GM06990 (cell line): ENCODE measurements at regions not wholly inside any gene's neighbourhood (a gene's known extent, or its start where the extent isn't known, plus 50 kb on each side); places are given as distances from the start of the nearest gene placed in this dataset.

Experiments
- DNase-seq: peaks from one replicate; pipeline ENCODE4 v3.0.0-alpha.2; 2011; ENCODE audit not compliant: insufficient read length; ENCODE audit errors: extremely low read depth
- H3K27me3 ChIP-seq: replicated peaks from 2 replicates; pipeline ENCODE4 v1.6.0; 2011; ENCODE audit warnings: low read length; ENCODE audit not compliant: control insufficient read depth, insufficient read depth
- H3K36me3 ChIP-seq: 2 replicates; pipeline ENCODE4 v1.5.1; 2011; ENCODE audit warnings: low read length; ENCODE audit not compliant: control insufficient read depth, insufficient read depth
- H3K4me3 ChIP-seq: replicated peaks from 2 replicates; pipeline ENCODE4 v1.5.1; 2011; ENCODE audit warnings: low read depth, mild to moderate bottlenecking, control low read depth, low read length
- CTCF ChIP-seq: IDR thresholded peaks from 2 replicates; pipeline ENCODE4 v1.5.1; 2011; ENCODE audit warnings: low read length, control low read depth, mild to moderate bottlenecking, inconsistent platforms; ENCODE audit not compliant: insufficient read depth, poor library complexity, severe bottlenecking

- DNase-seq = no peak
- Histone ChIP-seq H3K36me3 (no peaks in the 10 kb centered on the region), H3K27me3 (no peaks in the 10 kb centered on the region), H3K4me3 (no peak overlapping the region)
- no peak for TF ChIP-seq CTCF
These were observed 64.7 kb upstream of the HIVEP3 start for GRCh38 chr1:41983451-41983850.

GRCh38 chr1:41981796-41982195 is 63.1 kb upstream of the HIVEP3 start:
- Histone ChIP-seq H3K4me3 (no peak overlapping the region), H3K36me3 (no peaks in the 10 kb centered on the region), H3K27me3 (no peaks in the 10 kb centered on the region)
- TF ChIP-seq CTCF = no peak
- no peak for DNase-seq

GRCh38 chr1:41980827-41981653 is 62.3 kb upstream of the HIVEP3 start:
- no peak for TF ChIP-seq CTCF
- H3K36me3 ChIP-seq = no peaks in the 10 kb centered on the region
- DNase-seq = no peak
- no peaks in the 10 kb centered on the region for H3K27me3 ChIP-seq
- no peak overlapping the region for H3K4me3 ChIP-seq

GRCh38 chr1:41978986-41979385 is 60.3 kb upstream of the HIVEP3 start:
- Histone ChIP-seq H3K27me3 (no peaks in the 10 kb centered on the region), H3K36me3 (no peaks in the 10 kb centered on the region), H3K4me3 (no peak overlapping the region)
- no peak for DNase-seq
- TF ChIP-seq CTCF = no peak

GRCh38 chr1:41977326-41977725 is 58.6 kb upstream of the HIVEP3 start:
- Histone ChIP-seq H3K4me3 (no peak overlapping the region), H3K36me3 (no peaks in the 10 kb centered on the region), H3K27me3 (no peaks in the 10 kb centered on the region)
- DNase-seq = no peak
- TF ChIP-seq CTCF = no peak
